DMS 273 (cell line): ENCODE measurements at regions not wholly inside any gene's neighbourhood (a gene's known extent, or its start where the extent isn't known, plus 50 kb on each side); places are given as distances from the start of the nearest gene placed in this dataset.

ENCODE experiments used
- DNase-seq: peaks from one replicate; lab custom pipeline; 2025; ENCODE audit not compliant: unreplicated experiment; lab: John Stamatoyannopoulos, UW

GRCh38 chr18:1528964-1529509 is 624.4 kb downstream of the ADCYAP1 start:
- no peak for DNase-seq

- no peak for DNase-seq
Observed at GRCh38 chr18:1530650-1531049, 626.0 kb downstream of the ADCYAP1 start.

GRCh38 chr18:1539276-1539675 is 634.6 kb downstream of the ADCYAP1 start:
- no peak for DNase-seq

- no peak for DNase-seq
Observed at GRCh38 chr18:1541478-1541877, 636.8 kb downstream of the ADCYAP1 start.

GRCh38 chr18:1542230-1542774 is 637.6 kb downstream of the ADCYAP1 start:
- DNase-seq, result no peak

- peak; percentile 49 for DNase-seq
Observed at GRCh38 chr18:1544016-1544415, 639.3 kb downstream of the ADCYAP1 start.

- peak; percentile 27 for DNase-seq
Observed at GRCh38 chr18:1557711-1558110, 653.0 kb downstream of the ADCYAP1 start.

GRCh38 chr18:1559563-1559962 is 654.9 kb downstream of the ADCYAP1 start:
- no peak for DNase-seq

- DNase-seq, result no peak
Observed at GRCh38 chr18:1564793-1565192, 660.1 kb downstream of the ADCYAP1 start.

GRCh38 chr18:1571206-1571605 is 666.5 kb downstream of the ADCYAP1 start:
- DNase-seq, result no peak

GRCh38 chr18:1573732-1574131 is 669.1 kb downstream of the ADCYAP1 start:
- DNase-seq, result no peak

- DNase-seq, result no peak
Observed at GRCh38 chr18:1575084-1575483, 670.4 kb downstream of the ADCYAP1 start.

GRCh38 chr18:1578505-1578904 is 673.8 kb downstream of the ADCYAP1 start:
- no peak for DNase-seq

GRCh38 chr18:1581581-1581980 is 676.9 kb downstream of the ADCYAP1 start:
- no peak for DNase-seq

- peak; percentile 71 for DNase-seq
Observed at GRCh38 chr18:1585881-1586488, 681.3 kb downstream of the ADCYAP1 start.

GRCh38 chr18:1593091-1593490 is 688.4 kb downstream of the ADCYAP1 start:
- no peak for DNase-seq

- DNase-seq, result no peak
Observed at GRCh38 chr18:1595195-1595594, 690.5 kb downstream of the ADCYAP1 start.

- no peak for DNase-seq
Observed at GRCh38 chr18:1599196-1599595, 694.5 kb downstream of the ADCYAP1 start.

GRCh38 chr18:1604751-1605150 is 700.1 kb downstream of the ADCYAP1 start:
- DNase-seq, result no peak

GRCh38 chr18:1618364-1618763 is 713.7 kb downstream of the ADCYAP1 start:
- DNase-seq, result no peak

- no peak for DNase-seq
Observed at GRCh38 chr18:1619507-1619906, 714.8 kb downstream of the ADCYAP1 start.

- no peak for DNase-seq
Observed at GRCh38 chr18:1624612-1625011, 719.9 kb downstream of the ADCYAP1 start.

GRCh38 chr18:1627494-1627893 is 722.8 kb downstream of the ADCYAP1 start:
- no peak for DNase-seq
